ENCODE measurements at regions not wholly inside any gene's neighbourhood (a gene's known extent, or its start where the extent isn't known, plus 50 kb on each side); places are given as distances from the start of the nearest gene placed in this dataset.

DNA sequence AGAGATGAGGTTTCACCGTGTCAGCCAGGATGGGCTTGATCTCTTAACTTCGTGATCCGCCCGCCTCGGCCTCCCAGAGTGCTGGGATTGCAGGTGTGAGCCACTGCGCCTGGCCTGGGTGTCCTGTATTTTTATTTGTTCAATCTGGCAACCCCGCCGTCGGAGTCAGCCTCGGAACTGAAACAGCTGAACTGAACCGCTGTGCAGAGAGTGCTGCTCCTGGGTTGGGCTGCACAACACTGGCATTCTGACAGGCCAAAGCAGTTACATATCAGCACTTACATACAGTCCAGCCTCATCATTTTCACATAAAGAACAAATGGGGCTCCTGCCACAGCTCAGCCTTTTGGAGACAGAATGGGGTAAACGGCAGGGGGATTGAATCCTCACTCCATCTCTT, 185.6 kb downstream of the C9orf50 start:
- TF ChIP-seq, protein P1, sequence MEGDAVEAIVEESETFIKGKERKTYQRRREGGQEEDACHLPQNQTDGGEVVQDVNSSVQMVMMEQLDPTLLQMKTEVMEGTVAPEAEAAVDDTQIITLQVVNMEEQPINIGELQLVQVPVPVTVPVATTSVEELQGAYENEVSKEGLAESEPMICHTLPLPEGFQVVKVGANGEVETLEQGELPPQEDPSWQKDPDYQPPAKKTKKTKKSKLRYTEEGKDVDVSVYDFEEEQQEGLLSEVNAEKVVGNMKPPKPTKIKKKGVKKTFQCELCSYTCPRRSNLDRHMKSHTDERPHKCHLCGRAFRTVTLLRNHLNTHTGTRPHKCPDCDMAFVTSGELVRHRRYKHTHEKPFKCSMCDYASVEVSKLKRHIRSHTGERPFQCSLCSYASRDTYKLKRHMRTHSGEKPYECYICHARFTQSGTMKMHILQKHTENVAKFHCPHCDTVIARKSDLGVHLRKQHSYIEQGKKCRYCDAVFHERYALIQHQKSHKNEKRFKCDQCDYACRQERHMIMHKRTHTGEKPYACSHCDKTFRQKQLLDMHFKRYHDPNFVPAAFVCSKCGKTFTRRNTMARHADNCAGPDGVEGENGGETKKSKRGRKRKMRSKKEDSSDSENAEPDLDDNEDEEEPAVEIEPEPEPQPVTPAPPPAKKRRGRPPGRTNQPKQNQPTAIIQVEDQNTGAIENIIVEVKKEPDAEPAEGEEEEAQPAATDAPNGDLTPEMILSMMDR (IDR thresholded peaks at IDR 0.05; ENCODE audit: control extremely low read depth, extremely low read depth) = no peak
- no peak overlapping the region for H3K27ac ChIP-seq (ENCODE audit: low read depth in 1 of 2, low read length in 1 of 2)
- DNase-seq (peak in 1 of 3 donors; percentile 66), ATAC-seq (ENCODE audit: insufficient read depth, low FRiP score) (no peak)
- WGBS, 2 donors = 85 to 86% methylated on average over 12 of the region's 12 CpGs
- H3K4me3 ChIP-seq = no peak overlapping the region
- H3K9ac ChIP-seq (ENCODE audit: insufficient read depth in 1 of 2, low read length in 2 of 2) = no peak overlapping the region
- H3K27me3 ChIP-seq (ENCODE audit: control insufficient read depth in 3 of 3, insufficient read depth in 3 of 3, low read length in 2 of 3) = peaks cover 0 to 16% (median 0%) of the 10 kb centered on the region in 3 donors
- peaks cover 0 to 23% (median 12%) of the 10 kb centered on the region in 5 donors for H3K4me1 ChIP-seq (ENCODE audit: control insufficient read depth in 5 of 5, insufficient read depth in 5 of 5, low read length in 5 of 5)
- H3K9me3 ChIP-seq (ENCODE audit: control insufficient read depth in 4 of 4, insufficient read depth in 3 of 4, low read length in 3 of 4) = peaks cover 0 to 2% (median 0%) of the 10 kb centered on the region in 4 donors
- no peaks in the 10 kb centered on the region for H3K36me3 ChIP-seq (ENCODE audit: control insufficient read depth in 4 of 4, insufficient read depth in 4 of 4, low read length in 4 of 4)

DNA sequence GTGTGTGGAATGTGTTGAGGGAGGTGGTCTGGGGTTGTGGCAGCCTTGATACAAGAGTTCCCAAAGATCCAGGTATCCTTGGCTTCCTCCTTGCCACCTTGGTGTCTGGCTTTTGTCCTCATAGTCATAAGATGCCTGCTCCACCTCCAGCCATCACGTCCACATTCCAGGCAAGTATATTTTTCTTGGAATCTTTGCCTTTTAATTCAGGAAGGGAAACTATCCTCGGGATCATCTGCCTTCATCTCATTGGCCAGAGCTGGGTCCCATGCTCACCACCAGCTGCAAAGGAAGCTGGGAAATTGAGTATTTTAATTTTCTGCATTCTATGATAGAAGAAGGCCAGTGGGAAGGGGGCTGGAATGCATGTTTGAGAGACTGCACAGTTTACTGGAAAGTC, 186.7 kb downstream of the C9orf50 start:
- WGBS, 2 donors = 52 to 71% methylated on average over 2 of the region's 2 CpGs
- H3K9ac ChIP-seq (ENCODE audit: insufficient read depth in 1 of 2, low read length in 2 of 2) = no peak overlapping the region
- peaks cover 0 to 16% (median 0%) of the 10 kb centered on the region in 3 donors for H3K27me3 ChIP-seq (ENCODE audit: control insufficient read depth in 3 of 3, insufficient read depth in 3 of 3, low read length in 2 of 3)

DNA sequence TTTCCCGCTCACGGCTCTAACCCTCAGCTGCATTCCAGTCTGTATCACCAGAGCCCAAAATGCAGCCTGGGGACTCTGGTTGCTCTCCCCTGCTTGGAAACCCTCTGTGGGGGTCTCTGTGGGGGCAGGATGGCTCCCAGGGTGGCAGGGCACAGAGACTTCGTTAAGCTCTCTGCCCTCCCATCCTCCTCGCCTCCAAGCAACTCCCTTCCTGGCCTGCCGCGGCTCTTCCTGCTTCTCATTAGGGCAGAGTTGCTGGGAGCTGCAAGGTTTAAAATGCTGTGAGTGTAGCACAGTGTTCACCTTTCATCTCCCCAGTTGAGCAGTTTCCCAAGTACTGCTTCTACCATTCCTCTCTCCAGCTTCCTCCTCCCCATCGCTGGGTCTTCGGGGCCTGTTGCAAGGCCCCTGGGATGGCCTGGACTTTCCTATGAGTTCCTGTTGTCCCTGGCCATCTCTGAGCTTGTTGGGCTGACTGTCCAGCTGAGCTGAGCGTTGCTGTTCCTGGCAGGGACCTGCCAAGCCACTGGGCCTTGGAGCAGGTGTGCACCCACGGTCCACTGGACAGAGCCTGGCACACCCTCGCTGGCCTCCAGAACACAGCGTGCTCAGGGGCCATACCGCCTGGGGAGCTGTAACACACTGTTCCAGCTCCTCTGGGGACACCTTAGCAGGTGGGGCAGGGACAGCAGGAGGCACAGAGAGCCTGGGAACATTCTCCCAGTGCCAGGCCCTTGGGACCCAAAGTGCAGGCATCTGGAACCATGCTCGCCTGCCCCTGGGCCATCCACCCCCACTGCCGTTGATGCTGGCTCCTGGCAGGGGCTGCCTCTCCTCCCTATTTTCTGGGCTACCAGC, 188.4 kb downstream of the C9orf50 start:
- no peak overlapping the region for H3K4me3 ChIP-seq
- TF ChIP-seq, protein P1 (IDR thresholded peaks at IDR 0.05; ENCODE audit: control extremely low read depth, extremely low read depth) = no peak
- no peak for ATAC-seq (ENCODE audit: insufficient read depth, low FRiP score)
- no peaks in the 10 kb centered on the region for H3K36me3 ChIP-seq (ENCODE audit: control insufficient read depth in 4 of 4, insufficient read depth in 4 of 4, low read length in 4 of 4)
- H3K27me3 ChIP-seq (ENCODE audit: control insufficient read depth in 3 of 3, insufficient read depth in 3 of 3, low read length in 2 of 3) = peaks cover 0 to 2% (median 0%) of the 10 kb centered on the region in 3 donors
- 63 to 65% methylated on average over 15 of the region's 15 CpGs for WGBS, 2 donors
- H3K9me3 ChIP-seq (ENCODE audit: control insufficient read depth in 4 of 4, insufficient read depth in 3 of 4, low read length in 3 of 4) = no peaks in the 10 kb centered on the region
- no peak overlapping the region for H3K9ac ChIP-seq (ENCODE audit: insufficient read depth in 1 of 2, low read length in 2 of 2)
- DNase-seq = no peak
- H3K27ac ChIP-seq (ENCODE audit: low read depth in 1 of 2, low read length in 1 of 2) = no peak overlapping the region
- peaks cover 0 to 28% (median 6%) of the 10 kb centered on the region in 5 donors for H3K4me1 ChIP-seq (ENCODE audit: control insufficient read depth in 5 of 5, insufficient read depth in 5 of 5, low read length in 5 of 5)

More for the DNA sequence above, 186.7 kb downstream of the C9orf50 start:
- Histone ChIP-seq H3K4me1 (ENCODE audit: control insufficient read depth in 5 of 5, insufficient read depth in 5 of 5, low read length in 5 of 5) (peaks cover 0 to 25% (median 12%) of the 10 kb centered on the region in 5 donors), H3K9me3 (ENCODE audit: control insufficient read depth in 4 of 4, insufficient read depth in 3 of 4, low read length in 3 of 4) (no peaks in the 10 kb centered on the region), H3K36me3 (ENCODE audit: control insufficient read depth in 4 of 4, insufficient read depth in 4 of 4, low read length in 4 of 4) (no peaks in the 10 kb centered on the region), H3K27ac (ENCODE audit: low read depth in 1 of 2, low read length in 1 of 2) (no peak overlapping the region), H3K4me3 (no peak overlapping the region)
- ATAC-seq (ENCODE audit: insufficient read depth, low FRiP score) = no peak
- TF ChIP-seq, protein P1 (IDR thresholded peaks at IDR 0.05; ENCODE audit: control extremely low read depth, extremely low read depth) = no peak
- DNase-seq = no peak

Data from lung (tissue), 11 donors.